ENCODE measurements at regions not wholly inside any gene's neighbourhood (a gene's known extent, or its start where the extent isn't known, plus 50 kb on each side); places are given as distances from the start of the nearest gene placed in this dataset.

DNA sequence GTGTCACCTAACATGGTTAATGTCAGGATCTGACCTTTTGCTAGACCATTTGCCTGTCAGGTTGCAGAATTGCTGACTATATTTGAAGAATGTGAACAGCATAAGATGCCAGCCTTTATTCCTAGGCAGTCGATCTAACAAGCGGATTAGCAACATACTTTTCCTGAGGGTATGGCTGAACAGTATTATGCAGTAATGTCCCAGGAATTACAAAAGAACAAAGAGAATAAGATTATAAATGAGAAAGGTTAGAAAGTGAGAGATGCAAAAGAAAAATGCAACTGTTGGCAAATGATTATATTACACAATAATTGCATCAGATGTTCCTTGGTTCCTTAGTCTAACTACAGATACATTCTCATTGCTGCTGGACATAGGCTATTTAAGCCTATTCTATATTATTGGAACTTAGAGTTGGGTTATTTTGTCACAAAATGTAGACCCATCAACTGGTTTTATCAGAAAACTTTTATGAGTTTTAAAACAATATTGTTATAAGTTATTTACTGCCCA lies 647.1 kb upstream of the CRIM1 start:
- no peak for TF ChIP-seq CTCF (IDR thresholded peaks at IDR 0.05)
- Histone ChIP-seq H3K4me3 (no peak overlapping the region), H3K27ac (no peak overlapping the region)
- DNase-seq (ENCODE audit: low spot score): no peak

- no peak overlapping the region for H3K27ac ChIP-seq
- H3K4me3 ChIP-seq: no peak overlapping the region
- no peak for DNase-seq (ENCODE audit: low spot score)
- no peak for TF ChIP-seq CTCF (IDR thresholded peaks at IDR 0.05)
Observed at GRCh38 chr2:35688309-35688708, 667.3 kb upstream of the CRIM1 start.

DNA sequence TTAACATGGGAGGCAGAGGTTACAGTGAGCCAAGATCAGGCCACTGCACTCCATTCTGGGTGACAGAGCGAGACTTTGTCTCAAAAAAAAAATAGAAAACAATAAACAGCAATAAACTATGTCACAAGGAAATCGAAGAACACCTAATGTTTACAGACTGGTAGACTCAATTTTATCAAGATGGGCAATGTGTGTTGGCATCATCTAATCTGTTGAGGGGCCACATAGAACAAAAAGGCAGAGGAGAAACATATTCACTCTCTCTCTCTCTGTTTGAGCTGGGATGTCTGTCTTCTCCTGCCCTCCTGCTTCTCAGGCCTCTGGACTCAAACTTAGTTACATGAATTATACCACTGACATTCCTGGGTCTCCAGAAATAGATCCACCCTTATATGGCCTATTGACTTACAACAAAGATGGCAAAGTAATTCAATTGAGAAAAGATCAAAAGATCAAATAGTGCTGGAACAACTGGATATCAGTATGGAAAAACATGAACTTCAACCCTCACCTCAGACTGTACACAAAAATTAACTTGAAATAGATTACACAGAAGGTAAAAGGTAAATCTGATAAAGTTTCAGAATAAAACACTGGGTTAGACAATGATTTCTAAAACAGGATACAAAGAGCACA lies 703.8 kb upstream of the CRIM1 start:
- no peak for TF ChIP-seq CTCF (IDR thresholded peaks at IDR 0.05)
- DNase-seq (ENCODE audit: low spot score): no peak
- Histone ChIP-seq H3K4me3 (no peak overlapping the region), H3K27ac (no peak overlapping the region)

GRCh38 chr2:35614640-35615039 lies 740.9 kb upstream of the CRIM1 start:
- H3K27ac ChIP-seq: no peak overlapping the region
- H3K4me3 ChIP-seq: no peak overlapping the region
- TF ChIP-seq CTCF (IDR thresholded peaks at IDR 0.05): no peak
- DNase-seq (ENCODE audit: low spot score): no peak

GRCh38 chr2:35606394-35606793 lies 749.2 kb upstream of the CRIM1 start:
- no peak for DNase-seq (ENCODE audit: low spot score)
- Histone ChIP-seq H3K27ac (no peak overlapping the region), H3K4me3 (no peak overlapping the region)
- TF ChIP-seq CTCF (IDR thresholded peaks at IDR 0.05): no peak

- no peak for TF ChIP-seq CTCF (IDR thresholded peaks at IDR 0.05)
- Histone ChIP-seq H3K4me3 (no peak overlapping the region), H3K27ac (no peak overlapping the region)
- no peak for DNase-seq (ENCODE audit: low spot score)
Observed at GRCh38 chr2:35598310-35598709, 757.3 kb upstream of the CRIM1 start.

DNA sequence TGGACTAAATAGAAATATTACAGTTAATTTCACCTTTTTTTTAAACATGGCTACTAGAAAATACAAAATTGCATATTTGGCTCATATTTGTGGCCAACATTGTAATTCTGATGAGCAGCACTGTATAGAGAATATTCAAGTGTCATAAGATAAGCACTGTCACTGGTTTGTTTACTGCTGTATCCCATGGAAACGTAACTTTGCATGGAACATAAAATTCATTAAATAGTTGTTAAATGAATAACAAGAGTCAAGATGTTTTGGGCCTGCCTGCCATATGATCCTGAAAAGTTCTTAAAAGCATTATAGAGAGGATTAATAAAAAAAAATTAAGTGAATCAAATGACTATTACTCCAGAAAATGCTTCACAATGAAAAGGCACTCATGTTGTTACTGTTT lies 763.7 kb upstream of the CRIM1 start:
- Histone ChIP-seq H3K4me3 (no peak overlapping the region), H3K27ac (no peak overlapping the region)
- DNase-seq (ENCODE audit: low spot score): no peak
- no peak for TF ChIP-seq CTCF (IDR thresholded peaks at IDR 0.05)
